ENCODE measurements at regions not wholly inside any gene's neighbourhood (a gene's known extent, or its start where the extent isn't known, plus 50 kb on each side); places are given as distances from the start of the nearest gene placed in this dataset.

- Histone ChIP-seq H3K79me2 (ENCODE audit: insufficient read depth, low read length) (no peaks in the 10 kb centered on the region), H2AFZ (ENCODE audit: low read length) (no peak overlapping the region), H3K4me1 (ENCODE audit: insufficient read depth, low read length, poor library complexity, severe bottlenecking) (no peaks in the 10 kb centered on the region), H3K9me2 (replicated peaks; ENCODE audit: low read depth, low read length) (no peaks in the 10 kb centered on the region), H3K9me3 (ENCODE audit: insufficient read depth, low read depth, low read length) (0 out of 2 replicates have a peak, but pooled peaks cover 2% of the 10 kb centered on the region), H4K20me1 (ENCODE audit: insufficient read depth, low read length, poor library complexity, severe bottlenecking) (no peaks in the 10 kb centered on the region), H3K9ac (ENCODE audit: low read depth, low read length, poor library complexity, severe bottlenecking) (no peak overlapping the region), H3K4me3 (ENCODE audit: low read length, poor library complexity, severe bottlenecking) (no peak overlapping the region), H3K36me3 (ENCODE audit: insufficient read depth, low read length) (no peaks in the 10 kb centered on the region), H3K4me2 (ENCODE audit: low read depth, low read length, poor library complexity, severe bottlenecking) (no peak overlapping the region), H3F3A (ENCODE audit: low read depth) (no peaks in the 10 kb centered on the region), H3K27me3 (ENCODE audit: insufficient read depth, low read length, poor library complexity, severe bottlenecking) (no peaks in the 10 kb centered on the region)
- TF ChIP-seq CTCF (conservative IDR thresholded peaks at IDR 0.05; ENCODE audit: low read length) (no peak), EZH2phosphoT487 (IDR thresholded peaks at IDR 0.05; ENCODE audit: borderline replicate concordance) (no peak)
These were observed 713.6 kb upstream of the CHRM3 start for GRCh38 chr1:238672806-238673205.

GRCh38 chr1:238672262-238672661, 714.1 kb upstream of the CHRM3 start:
- no peak overlapping the region for H3K4me3 ChIP-seq (ENCODE audit: low read length, poor library complexity, severe bottlenecking)
- H3K4me2 ChIP-seq (ENCODE audit: low read depth, low read length, poor library complexity, severe bottlenecking), result no peak overlapping the region
- H3K79me2 ChIP-seq (ENCODE audit: insufficient read depth, low read length), result no peaks in the 10 kb centered on the region
- H3K9ac ChIP-seq (ENCODE audit: low read depth, low read length, poor library complexity, severe bottlenecking), result no peak overlapping the region
- H3K9me3 ChIP-seq (ENCODE audit: insufficient read depth, low read depth, low read length), result 0 out of 2 replicates have a peak, but pooled peaks cover 2% of the 10 kb centered on the region
- H3K27me3 ChIP-seq (ENCODE audit: insufficient read depth, low read length, poor library complexity, severe bottlenecking), result no peaks in the 10 kb centered on the region
- no peaks in the 10 kb centered on the region for H3F3A ChIP-seq (ENCODE audit: low read depth)
- H4K20me1 ChIP-seq (ENCODE audit: insufficient read depth, low read length, poor library complexity, severe bottlenecking), result no peaks in the 10 kb centered on the region
- H3K36me3 ChIP-seq (ENCODE audit: insufficient read depth, low read length), result no peaks in the 10 kb centered on the region
- no peak overlapping the region for H2AFZ ChIP-seq (ENCODE audit: low read length)
- no peaks in the 10 kb centered on the region for H3K9me2 ChIP-seq (replicated peaks; ENCODE audit: low read depth, low read length)
- no peaks in the 10 kb centered on the region for H3K4me1 ChIP-seq (ENCODE audit: insufficient read depth, low read length, poor library complexity, severe bottlenecking)
- TF ChIP-seq EZH2phosphoT487 (IDR thresholded peaks at IDR 0.05; ENCODE audit: borderline replicate concordance) (no peak), CTCF (conservative IDR thresholded peaks at IDR 0.05; ENCODE audit: low read length) (no peak)

- no peaks in the 10 kb centered on the region for H4K20me1 ChIP-seq (ENCODE audit: insufficient read depth, low read length, poor library complexity, severe bottlenecking)
- no peak overlapping the region for H2AFZ ChIP-seq (ENCODE audit: low read length)
- no peak overlapping the region for H3K4me2 ChIP-seq (ENCODE audit: low read depth, low read length, poor library complexity, severe bottlenecking)
- H3F3A ChIP-seq (ENCODE audit: low read depth), result no peaks in the 10 kb centered on the region
- no peaks in the 10 kb centered on the region for H3K9me3 ChIP-seq (ENCODE audit: insufficient read depth, low read depth, low read length)
- H3K27me3 ChIP-seq (ENCODE audit: insufficient read depth, low read length, poor library complexity, severe bottlenecking), result no peaks in the 10 kb centered on the region
- no peaks in the 10 kb centered on the region for H3K36me3 ChIP-seq (ENCODE audit: insufficient read depth, low read length)
- H3K4me1 ChIP-seq (ENCODE audit: insufficient read depth, low read length, poor library complexity, severe bottlenecking), result no peaks in the 10 kb centered on the region
- TF ChIP-seq EZH2phosphoT487 (IDR thresholded peaks at IDR 0.05; ENCODE audit: borderline replicate concordance) (no peak), CTCF (conservative IDR thresholded peaks at IDR 0.05; ENCODE audit: low read length) (no peak)
- H3K4me3 ChIP-seq (ENCODE audit: low read length, poor library complexity, severe bottlenecking), result no peak overlapping the region
- H3K79me2 ChIP-seq (ENCODE audit: insufficient read depth, low read length), result no peaks in the 10 kb centered on the region
- H3K9ac ChIP-seq (ENCODE audit: low read depth, low read length, poor library complexity, severe bottlenecking), result no peak overlapping the region
- no peaks in the 10 kb centered on the region for H3K9me2 ChIP-seq (replicated peaks; ENCODE audit: low read depth, low read length)
These were observed 722.2 kb upstream of the CHRM3 start for GRCh38 chr1:238664139-238664538.
